ENCODE measurements at regions not wholly inside any gene's neighbourhood (a gene's known extent, or its start where the extent isn't known, plus 50 kb on each side); places are given as distances from the start of the nearest gene placed in this dataset.

DNA sequence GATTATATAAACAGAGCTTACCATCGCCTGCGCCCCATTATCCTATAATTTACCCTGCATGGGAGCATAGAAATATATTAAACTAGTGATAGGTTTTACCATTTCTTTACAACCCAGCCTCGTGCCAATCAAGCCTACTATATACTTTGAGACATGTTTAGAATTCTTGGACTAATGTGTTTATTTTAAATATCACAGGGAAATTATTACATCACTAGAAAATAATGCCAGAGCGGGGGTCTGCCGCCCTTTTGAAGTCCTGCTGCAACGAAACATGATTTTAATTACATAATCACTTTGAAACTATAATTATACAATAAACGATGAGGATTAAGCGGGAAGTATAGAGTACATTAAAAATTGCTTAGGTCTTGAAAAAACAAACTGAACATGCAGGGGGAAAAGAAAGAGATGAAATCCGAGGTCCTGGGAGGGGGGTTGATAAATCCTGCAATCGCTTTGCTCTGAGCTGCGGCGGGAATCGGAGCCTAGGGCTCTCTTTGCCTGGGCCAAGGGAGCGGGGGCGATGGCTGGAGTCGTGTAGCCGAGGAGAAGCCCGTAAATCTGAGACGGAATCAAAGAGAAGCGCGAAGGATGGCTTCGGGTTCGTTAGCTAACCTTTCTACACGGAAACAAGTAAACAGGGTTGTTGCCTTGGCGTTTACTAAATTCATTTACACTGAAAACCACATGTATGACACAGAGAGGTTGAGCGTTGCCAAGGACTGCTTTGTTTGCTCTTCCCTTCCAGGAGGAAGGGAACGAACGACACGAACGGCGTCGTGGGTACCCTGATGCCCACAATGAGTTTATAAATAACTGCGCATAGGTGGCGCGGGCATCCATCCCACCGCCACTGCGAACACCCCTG lies 127.6 kb downstream of the TMEM174 start:
- Histone ChIP-seq H4K20me1 (ENCODE audit: control insufficient read depth, insufficient read depth, low read depth, low read length) (no peaks in the 10 kb centered on the region), H3K4me1 (ENCODE audit: control insufficient read depth, low read length) (no peaks in the 10 kb centered on the region)

DNA sequence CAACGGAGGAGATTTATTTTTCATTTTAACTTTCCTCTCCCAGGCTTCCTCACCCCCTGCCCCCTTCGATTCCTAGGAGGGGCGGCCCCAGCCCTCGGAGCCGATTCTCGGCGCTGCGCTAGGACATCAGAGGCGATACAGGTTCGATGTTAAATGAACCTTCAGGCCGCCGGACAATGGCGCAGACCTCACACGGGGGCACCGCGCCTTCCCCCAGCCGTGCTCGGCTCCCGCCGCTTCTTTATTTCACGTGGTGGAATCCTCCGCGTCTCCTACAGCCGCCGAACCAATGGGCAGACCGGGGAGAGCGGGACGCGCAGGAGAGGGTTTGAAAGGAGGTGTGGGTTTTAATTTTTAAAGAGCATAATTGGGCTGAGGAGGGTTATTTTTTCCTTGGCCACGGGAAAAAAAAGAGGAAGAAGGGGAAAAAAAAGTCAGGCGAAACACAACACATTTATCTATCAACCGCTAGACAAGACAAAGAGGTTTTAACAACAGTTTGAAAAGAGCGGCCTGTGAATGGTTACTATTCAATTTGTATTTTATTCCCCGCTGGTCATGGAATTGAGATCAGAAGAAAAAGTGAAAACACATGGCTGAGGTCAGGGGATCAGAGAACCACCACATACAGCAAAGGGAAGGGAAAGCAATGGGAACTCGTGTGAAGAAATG lies 126.8 kb downstream of the TMEM174 start:
- no peaks in the 10 kb centered on the region for H3K36me3 ChIP-seq (ENCODE audit: control insufficient read depth, low read length)
- H3K27ac ChIP-seq (ENCODE audit: low read depth, low read length) = no peak overlapping the region
- TF ChIP-seq, protein P1, sequence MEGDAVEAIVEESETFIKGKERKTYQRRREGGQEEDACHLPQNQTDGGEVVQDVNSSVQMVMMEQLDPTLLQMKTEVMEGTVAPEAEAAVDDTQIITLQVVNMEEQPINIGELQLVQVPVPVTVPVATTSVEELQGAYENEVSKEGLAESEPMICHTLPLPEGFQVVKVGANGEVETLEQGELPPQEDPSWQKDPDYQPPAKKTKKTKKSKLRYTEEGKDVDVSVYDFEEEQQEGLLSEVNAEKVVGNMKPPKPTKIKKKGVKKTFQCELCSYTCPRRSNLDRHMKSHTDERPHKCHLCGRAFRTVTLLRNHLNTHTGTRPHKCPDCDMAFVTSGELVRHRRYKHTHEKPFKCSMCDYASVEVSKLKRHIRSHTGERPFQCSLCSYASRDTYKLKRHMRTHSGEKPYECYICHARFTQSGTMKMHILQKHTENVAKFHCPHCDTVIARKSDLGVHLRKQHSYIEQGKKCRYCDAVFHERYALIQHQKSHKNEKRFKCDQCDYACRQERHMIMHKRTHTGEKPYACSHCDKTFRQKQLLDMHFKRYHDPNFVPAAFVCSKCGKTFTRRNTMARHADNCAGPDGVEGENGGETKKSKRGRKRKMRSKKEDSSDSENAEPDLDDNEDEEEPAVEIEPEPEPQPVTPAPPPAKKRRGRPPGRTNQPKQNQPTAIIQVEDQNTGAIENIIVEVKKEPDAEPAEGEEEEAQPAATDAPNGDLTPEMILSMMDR (IDR thresholded peaks at IDR 0.05; ENCODE audit: low read depth, low read length, poor library complexity, severe bottlenecking) = no peak
- TF ChIP-seq EZH2phosphoT487 (IDR thresholded peaks at IDR 0.05; ENCODE audit: borderline replicate concordance, low read length) = no peak
- no peaks in the 10 kb centered on the region; the same call in 1 of the 2 replicates for H3K27me3 ChIP-seq (ENCODE audit: control insufficient read depth, low read length)
- H3F3A ChIP-seq (ENCODE audit: control insufficient read depth, insufficient read depth) = no peaks in the 10 kb centered on the region
- no peaks in the 10 kb centered on the region for H3K4me1 ChIP-seq (ENCODE audit: control insufficient read depth, low read length)
- H3K9me2 ChIP-seq (replicated peaks; ENCODE audit: control insufficient read depth, low read length) = no peaks in the 10 kb centered on the region
- no peak overlapping the region for H3K4me2 ChIP-seq (ENCODE audit: low read length)
- H4K20me1 ChIP-seq (ENCODE audit: control insufficient read depth, insufficient read depth, low read depth, low read length) = no peaks in the 10 kb centered on the region
- no peaks in the 10 kb centered on the region for H3K9me3 ChIP-seq (ENCODE audit: control insufficient read depth, insufficient read depth, low read length)
- H3K79me2 ChIP-seq (ENCODE audit: control insufficient read depth, low read length) = no peaks in the 10 kb centered on the region
- H3K4me3 ChIP-seq (ENCODE audit: low read length) = no peak overlapping the region

More for the DNA sequence above, 127.6 kb downstream of the TMEM174 start:
- no peaks in the 10 kb centered on the region for H3K9me2 ChIP-seq (replicated peaks; ENCODE audit: control insufficient read depth, low read length)
- H3F3A ChIP-seq (ENCODE audit: control insufficient read depth, insufficient read depth) = no peaks in the 10 kb centered on the region
- no peaks in the 10 kb centered on the region for H3K79me2 ChIP-seq (ENCODE audit: control insufficient read depth, low read length)
- H3K27ac ChIP-seq (ENCODE audit: low read depth, low read length) = no peak overlapping the region
- H3K4me3 ChIP-seq (ENCODE audit: low read length) = no peak overlapping the region
- H3K27me3 ChIP-seq (ENCODE audit: control insufficient read depth, low read length) = no peaks in the 10 kb centered on the region; the same call in 1 of the 2 replicates
- H3K9me3 ChIP-seq (ENCODE audit: control insufficient read depth, insufficient read depth, low read length) = no peaks in the 10 kb centered on the region
- no peaks in the 10 kb centered on the region for H3K36me3 ChIP-seq (ENCODE audit: control insufficient read depth, low read length)
- TF ChIP-seq, protein P1 (IDR thresholded peaks at IDR 0.05; ENCODE audit: low read depth, low read length, poor library complexity, severe bottlenecking) = no peak
- TF ChIP-seq EZH2phosphoT487 (IDR thresholded peaks at IDR 0.05; ENCODE audit: borderline replicate concordance, low read length) = no peak
- H3K4me2 ChIP-seq (ENCODE audit: low read length) = no peak overlapping the region

DNA sequence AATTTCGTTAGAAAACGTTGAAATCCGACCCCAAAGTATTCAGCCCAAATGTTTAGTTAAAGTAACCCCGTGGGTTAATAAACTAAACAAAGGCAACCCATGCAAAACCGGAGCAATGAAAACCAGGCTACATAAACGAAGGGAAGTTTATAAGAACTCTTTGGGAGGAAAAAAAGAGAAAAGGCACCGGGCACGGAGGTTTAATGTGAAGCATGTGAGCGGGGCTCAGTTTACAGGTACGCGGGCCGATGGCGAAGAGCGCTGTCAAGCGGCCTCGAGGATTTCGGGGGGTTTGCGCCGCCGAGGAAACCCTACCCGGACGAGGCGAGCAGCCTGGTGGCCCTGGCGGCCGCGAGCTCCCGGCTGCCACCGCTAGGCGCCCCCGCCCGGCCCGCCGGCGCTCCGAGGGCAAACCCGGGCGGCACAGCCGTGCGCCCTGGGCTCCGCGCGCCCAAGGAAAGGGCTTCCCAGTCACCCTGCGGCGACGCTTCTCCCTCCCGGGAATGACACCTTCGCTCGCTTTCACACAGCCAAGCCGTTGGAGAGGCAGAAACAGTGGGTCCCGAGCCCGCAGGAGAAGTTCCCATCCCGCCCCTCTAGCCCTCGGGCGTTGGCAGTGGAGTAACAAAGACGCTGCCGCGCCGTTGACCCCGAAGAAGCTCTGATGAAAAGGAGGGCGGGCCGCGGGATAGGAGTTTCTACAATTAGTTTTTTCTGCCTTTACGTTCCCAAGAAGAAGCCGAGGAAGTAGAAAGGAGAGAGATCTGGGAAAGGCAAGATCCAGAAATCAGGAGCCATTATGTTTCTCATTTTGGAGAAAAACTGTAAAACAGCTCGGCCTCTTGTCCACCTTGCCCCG lies 126.0 kb downstream of the TMEM174 start:
- H3K27me3 ChIP-seq (ENCODE audit: control insufficient read depth, low read length) = no peaks in the 10 kb centered on the region; the same call in 1 of the 2 replicates
- no peaks in the 10 kb centered on the region for H4K20me1 ChIP-seq (ENCODE audit: control insufficient read depth, insufficient read depth, low read depth, low read length)
- no peaks in the 10 kb centered on the region for H3K79me2 ChIP-seq (ENCODE audit: control insufficient read depth, low read length)
- no peak overlapping the region for H3K4me2 ChIP-seq (ENCODE audit: low read length)
- no peak for TF ChIP-seq EZH2phosphoT487 (IDR thresholded peaks at IDR 0.05; ENCODE audit: borderline replicate concordance, low read length)
- TF ChIP-seq, protein P1 (IDR thresholded peaks at IDR 0.05; ENCODE audit: low read depth, low read length, poor library complexity, severe bottlenecking) = no peak
- no peak overlapping the region for H3K4me3 ChIP-seq (ENCODE audit: low read length)
- no peaks in the 10 kb centered on the region for H3F3A ChIP-seq (ENCODE audit: control insufficient read depth, insufficient read depth)
- no peaks in the 10 kb centered on the region for H3K4me1 ChIP-seq (ENCODE audit: control insufficient read depth, low read length)
- H3K27ac ChIP-seq (ENCODE audit: low read depth, low read length) = no peak overlapping the region
- H3K9me3 ChIP-seq (ENCODE audit: control insufficient read depth, insufficient read depth, low read length) = no peaks in the 10 kb centered on the region
- H3K9me2 ChIP-seq (replicated peaks; ENCODE audit: control insufficient read depth, low read length) = no peaks in the 10 kb centered on the region
- H3K36me3 ChIP-seq (ENCODE audit: control insufficient read depth, low read length) = no peaks in the 10 kb centered on the region
